ENCODE measurements at regions not wholly inside any gene's neighbourhood (a gene's known extent, or its start where the extent isn't known, plus 50 kb on each side); places are given as distances from the start of the nearest gene placed in this dataset.

DNA sequence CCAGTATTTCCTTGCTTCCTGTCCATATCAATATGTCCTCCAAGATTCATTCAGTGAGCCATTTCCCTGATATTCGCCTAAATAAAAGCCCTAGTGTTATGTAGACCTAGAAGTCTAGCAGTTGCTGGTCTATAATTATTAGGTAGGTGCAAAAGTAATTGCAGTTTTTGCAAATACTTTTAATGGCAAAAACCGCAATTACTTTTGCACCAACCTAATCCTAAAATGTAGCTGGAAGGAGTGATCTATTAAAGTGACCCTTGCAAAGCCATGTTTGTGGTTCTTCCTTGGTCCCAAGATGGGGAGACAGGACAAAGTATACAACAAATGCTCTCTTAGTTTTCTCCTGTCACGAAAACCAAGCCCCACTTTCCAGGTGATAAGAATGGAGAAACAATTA, 193.0 kb downstream of the IDS start:
- H3K27me3 ChIP-seq = no peaks in the 10 kb centered on the region
- DNase-seq = no peak
- H3K4me3 ChIP-seq = no peak overlapping the region
- WGBS, 5 donors = 62 to 93% (median 76%) methylated on average over 3 of the region's 3 CpGs
- TF ChIP-seq EP300 (IDR thresholded peaks at IDR 0.05) (no peak), POLR2A (IDR thresholded peaks at IDR 0.05) (no peak), POLR2AphosphoS5 (IDR thresholded peaks at IDR 0.05) (no peak), CTCF (IDR thresholded peaks at IDR 0.05) (no peak)
- intact Hi-C loops (cut with DNase I; ENCODE audit: low total_unique reads) = no loop called here
- no peaks in the 10 kb centered on the region for H3K9me3 ChIP-seq
- H3K4me1 ChIP-seq = no peaks in the 10 kb centered on the region
- H3K36me3 ChIP-seq = no peaks in the 10 kb centered on the region
- no peak overlapping the region for H3K27ac ChIP-seq

DNA sequence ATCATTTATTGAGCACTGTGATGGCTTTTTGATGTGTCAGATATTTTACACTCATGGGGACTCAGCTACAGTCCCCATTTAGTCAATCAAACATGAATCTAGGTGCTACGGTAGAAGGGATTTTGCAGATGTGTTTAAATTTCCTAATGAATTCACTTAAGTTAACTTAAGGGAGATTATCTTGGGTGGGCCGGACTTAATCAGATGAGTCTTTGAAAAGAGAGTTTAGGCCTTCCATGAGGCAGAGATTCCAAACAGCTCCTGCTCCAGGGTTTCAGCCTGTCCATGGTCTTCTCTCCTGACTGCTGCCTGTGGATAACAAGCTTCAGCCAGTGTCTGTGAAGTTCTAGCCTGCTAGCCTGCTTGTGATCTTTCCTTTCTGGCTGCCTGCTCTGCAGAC, 202.4 kb downstream of the IDS start:
- TF ChIP-seq EP300 (IDR thresholded peaks at IDR 0.05) (no peak), POLR2AphosphoS5 (IDR thresholded peaks at IDR 0.05) (no peak), CTCF (IDR thresholded peaks at IDR 0.05) (no peak), POLR2A (IDR thresholded peaks at IDR 0.05) (no peak)
- Histone ChIP-seq H3K27ac (no peak overlapping the region), H3K9me3 (no peaks in the 10 kb centered on the region), H3K4me1 (no peaks in the 10 kb centered on the region), H3K27me3 (no peaks in the 10 kb centered on the region), H3K36me3 (no peaks in the 10 kb centered on the region), H3K4me3 (no peak overlapping the region)
- intact Hi-C loops (cut with DNase I; ENCODE audit: low total_unique reads) = no loop called here
- no peak for DNase-seq
- WGBS, 5 donors = 89 to 100% (median 91%) methylated on average over 2 of the region's 2 CpGs

- TF ChIP-seq POLR2AphosphoS5 (IDR thresholded peaks at IDR 0.05) (no peak), POLR2A (IDR thresholded peaks at IDR 0.05) (no peak), CTCF (IDR thresholded peaks at IDR 0.05) (no peak), EP300 (IDR thresholded peaks at IDR 0.05) (no peak)
- Histone ChIP-seq H3K27ac (no peak overlapping the region), H3K4me3 (no peak overlapping the region), H3K27me3 (no peaks in the 10 kb centered on the region), H3K9me3 (no peaks in the 10 kb centered on the region), H3K4me1 (no peaks in the 10 kb centered on the region), H3K36me3 (no peaks in the 10 kb centered on the region)
- WGBS, 5 donors = 0% methylated on average over 1 of the region's 1 CpG
- intact Hi-C loops (cut with DNase I; ENCODE audit: low total_unique reads) = no loop called here
- DNase-seq = no peak
These were observed 207.0 kb downstream of the IDS start for GRCh38 chrX:149298111-149298510.

DNA sequence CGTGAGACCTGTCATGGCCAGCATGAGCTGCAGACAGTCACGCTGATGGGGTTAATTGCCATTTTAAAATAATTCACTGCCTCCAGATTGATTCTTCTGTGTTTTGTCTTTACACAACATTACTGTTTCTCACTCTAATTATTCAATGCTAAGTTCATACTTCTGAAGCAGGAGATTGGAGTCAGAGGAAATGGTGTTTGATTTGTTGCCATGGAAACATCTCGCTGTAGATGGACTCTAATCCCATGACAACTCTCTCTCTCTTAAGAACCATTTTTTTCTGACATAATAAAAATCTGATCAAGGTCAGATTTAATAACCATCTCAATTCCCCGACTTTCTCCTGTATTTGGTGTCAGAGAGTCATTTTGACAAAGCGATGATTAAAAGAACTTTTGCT, 209.0 kb downstream of the IDS start:
- H3K4me3 ChIP-seq = no peak overlapping the region
- TF ChIP-seq POLR2AphosphoS5 (IDR thresholded peaks at IDR 0.05) (no peak), EP300 (IDR thresholded peaks at IDR 0.05) (no peak), POLR2A (IDR thresholded peaks at IDR 0.05) (no peak), CTCF (IDR thresholded peaks at IDR 0.05) (no peak)
- no peaks in the 10 kb centered on the region for H3K36me3 ChIP-seq
- intact Hi-C loops (cut with DNase I; ENCODE audit: low total_unique reads) = no loop called here
- H3K27me3 ChIP-seq = no peaks in the 10 kb centered on the region
- peak in 1 of 2 donors; percentile 38 for DNase-seq
- no peaks in the 10 kb centered on the region for H3K9me3 ChIP-seq
- 45 to 59% (median 49%) methylated on average over 5 of the region's 5 CpGs for WGBS, 5 donors
- no peak overlapping the region for H3K27ac ChIP-seq
- H3K4me1 ChIP-seq = no peaks in the 10 kb centered on the region
